LHCN-M2 (cell line): ENCODE measurements at regions not wholly inside any gene's neighbourhood (a gene's known extent, or its start where the extent isn't known, plus 50 kb on each side); places are given as distances from the start of the nearest gene placed in this dataset.
"Not testable (repeated sequence)": the region's sequence is repeated elsewhere in the genome, so short reads cannot be mapped to it uniquely, and the experiment has no call there.

Experiments used
- DNase-seq: peaks from one replicate; pipeline ENCODE4 v3.0.0-alpha.2; 2012; ENCODE audit warnings: low read depth

DNA sequence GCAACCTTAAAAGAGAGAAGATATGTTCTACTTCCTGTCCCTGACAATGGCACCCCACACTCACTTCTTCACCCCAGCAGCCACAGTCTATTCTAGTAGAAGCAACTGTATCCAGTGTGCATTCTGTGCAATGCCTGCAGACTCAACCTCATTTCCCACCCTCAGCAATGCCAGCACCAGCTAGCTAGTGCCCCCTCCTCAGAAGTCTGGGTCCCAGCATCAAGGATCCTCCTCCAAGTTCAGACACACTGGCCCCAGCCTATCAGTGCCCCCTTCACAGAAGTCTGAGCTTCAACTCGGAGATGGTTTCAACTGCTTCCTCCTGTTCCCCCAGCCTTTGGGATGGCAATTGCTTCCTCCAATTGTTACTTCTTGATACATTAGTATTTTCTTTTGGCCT, 268.3 kb downstream of the MEX3B start:
- DNase-seq, result no peak

DNA sequence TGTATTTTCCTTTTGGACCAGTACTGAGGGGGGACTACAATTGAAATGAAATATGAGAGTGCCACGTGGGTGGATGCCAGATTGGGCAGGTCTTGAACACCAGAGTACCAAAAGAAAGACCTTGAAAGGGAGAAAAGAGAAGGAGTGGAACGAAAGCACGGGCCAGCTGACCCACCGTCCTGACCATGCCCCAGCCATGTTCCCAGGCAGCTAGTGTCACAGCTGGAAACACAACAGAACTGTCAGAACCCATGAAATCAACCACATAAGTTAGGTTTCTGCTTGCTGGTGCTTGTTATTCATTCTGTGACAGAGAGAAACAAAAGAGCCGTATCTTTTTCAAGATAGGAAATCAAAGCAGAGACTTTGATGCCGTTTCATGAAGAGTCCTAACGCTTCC, 268.8 kb downstream of the MEX3B start:
- no peak for DNase-seq

DNA sequence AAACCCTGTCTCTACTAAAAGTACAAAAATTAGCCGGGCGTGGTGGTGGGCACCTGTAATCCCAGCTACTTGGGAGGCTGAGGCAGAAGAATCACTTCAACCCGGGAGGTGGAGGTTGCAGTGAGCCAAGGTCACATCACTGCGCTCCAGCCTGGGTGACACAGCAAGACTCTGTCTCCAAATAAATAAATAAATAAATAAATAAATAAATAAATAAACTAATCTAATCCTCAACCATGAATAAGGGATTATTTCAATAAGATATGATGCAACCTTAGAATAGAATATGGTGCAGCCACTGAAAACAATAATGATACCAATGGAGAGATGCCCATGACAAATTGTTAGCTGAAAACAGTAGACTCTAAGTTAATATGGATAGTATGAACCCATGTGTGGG, 270.0 kb downstream of the MEX3B start:
- not testable (repeated sequence) for DNase-seq

DNA sequence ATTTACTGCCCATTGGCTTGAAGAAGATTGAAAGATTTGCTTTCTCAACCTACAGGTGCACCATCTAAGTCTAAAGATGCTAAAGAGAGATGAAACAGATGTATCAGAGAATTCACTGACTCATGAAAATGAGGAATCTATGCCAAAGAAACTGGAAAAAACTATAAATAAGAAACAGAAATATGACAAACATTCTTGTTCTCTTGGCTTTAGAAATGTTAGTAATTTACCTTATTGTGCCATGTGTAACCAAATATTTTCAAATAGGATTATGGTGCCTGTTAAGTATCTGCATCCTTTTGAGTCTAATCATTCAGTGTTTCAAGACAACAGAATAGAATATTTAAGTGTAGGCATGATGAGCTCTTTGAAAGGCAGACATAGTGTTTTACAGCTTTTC, 271.5 kb downstream of the MEX3B start:
- no peak for DNase-seq

DNA sequence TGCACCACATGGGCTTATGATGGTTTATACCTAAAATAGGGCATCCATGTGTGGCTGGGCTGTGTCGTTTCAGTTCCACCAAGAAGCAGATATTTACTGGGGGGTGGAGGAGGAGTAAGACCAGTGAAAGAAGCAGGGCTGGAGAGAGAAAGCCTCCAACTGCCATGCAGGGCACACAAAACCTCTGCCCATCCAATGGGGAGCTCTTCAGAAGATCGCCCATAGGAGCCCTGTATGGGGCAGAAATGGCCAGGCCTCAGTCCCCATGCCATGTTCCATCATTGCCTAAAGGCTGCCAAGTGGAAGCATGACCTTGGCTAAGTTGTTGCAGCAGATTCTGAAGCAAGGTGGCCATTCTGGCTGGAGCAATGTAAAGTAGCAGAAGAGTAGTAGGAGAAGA, 277.0 kb downstream of the MEX3B start:
- no peak for DNase-seq

DNA sequence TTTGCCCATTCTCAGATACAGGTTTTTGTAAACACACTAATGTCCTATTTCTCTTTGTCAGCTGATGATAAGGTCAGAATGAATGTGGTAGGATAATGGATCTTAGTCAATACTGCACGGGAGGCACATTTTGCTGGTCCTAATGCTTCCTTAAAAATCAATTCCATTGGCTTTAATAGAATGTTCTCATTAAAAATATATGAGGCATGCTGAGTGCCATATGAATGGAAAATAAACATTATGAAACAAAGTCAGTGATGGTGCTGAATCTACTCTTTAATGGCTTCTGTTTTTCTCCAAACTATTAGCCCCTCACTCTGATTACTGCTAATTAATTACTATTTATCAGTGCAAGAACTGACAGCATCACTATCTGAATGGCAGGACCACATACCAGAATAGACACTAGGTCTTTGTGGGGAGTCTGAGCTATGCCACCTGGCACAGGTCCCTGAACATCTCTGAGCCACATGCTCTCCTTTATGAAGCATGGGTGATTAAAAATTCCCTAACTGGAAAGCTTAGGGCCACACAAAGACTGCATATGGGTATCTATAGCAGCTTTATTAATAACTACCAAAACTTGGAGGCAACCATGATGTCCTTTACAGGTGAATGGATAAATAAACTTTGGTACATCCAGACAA, 278.9 kb downstream of the MEX3B start:
- DNase-seq, result no peak

DNA sequence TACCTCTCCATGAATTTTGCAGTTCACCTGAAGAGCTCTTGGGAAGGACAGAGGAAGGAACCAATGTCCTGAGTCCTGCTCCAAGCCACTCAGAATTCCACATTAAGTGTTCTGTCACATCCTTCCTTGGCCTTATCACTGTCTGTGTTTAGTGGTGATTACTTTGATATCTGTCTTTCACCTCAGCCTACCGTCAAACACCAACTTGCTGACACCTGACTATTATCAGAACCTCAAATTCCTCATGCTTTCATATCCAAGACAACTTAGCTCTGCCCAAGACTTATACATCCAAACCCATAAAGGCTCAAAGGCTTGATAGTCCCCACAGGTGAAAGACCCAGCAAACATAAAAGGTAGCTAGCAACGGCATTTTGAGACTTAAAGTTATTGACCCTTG, 280.0 kb downstream of the MEX3B start:
- no peak for DNase-seq

DNA sequence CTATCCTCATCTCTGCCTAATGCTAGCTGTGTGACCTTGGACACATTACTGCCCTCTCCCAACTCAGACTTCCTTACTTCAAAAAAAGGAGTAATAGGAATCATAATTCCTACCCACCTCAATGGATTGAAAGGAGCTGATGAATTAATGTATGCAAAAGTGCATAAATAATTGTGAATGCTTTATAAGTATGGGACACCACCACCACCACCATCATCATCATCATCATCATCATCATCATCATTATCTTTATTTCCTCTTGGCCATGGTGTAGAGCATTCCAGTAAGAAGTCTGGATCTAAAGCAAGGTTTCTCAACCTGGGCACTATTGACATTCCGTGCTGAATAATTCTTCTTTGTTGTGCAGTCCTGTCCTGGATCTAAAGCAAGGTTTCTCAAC, 282.5 kb downstream of the MEX3B start:
- DNase-seq, result no peak

DNA sequence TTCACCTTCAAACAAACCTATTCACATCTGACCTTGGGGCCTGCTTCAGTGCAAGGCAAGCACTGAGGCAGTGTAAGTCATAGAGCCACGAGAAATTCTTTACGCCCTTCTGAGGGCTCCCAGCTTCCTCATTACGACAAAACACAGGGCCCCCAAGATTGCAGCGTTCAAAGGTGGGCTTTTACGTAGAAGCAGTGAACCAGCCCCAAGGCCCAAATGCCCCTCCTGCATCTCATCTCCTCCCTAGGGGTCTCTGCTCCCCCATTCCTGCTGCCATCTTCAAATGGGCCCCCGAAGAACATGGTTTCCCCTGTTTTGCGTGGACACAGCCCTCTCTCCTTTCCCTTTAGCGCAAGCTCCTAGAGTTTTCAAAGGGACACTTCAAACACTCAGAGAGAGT, 285.1 kb downstream of the MEX3B start:
- DNase-seq, result no peak

DNA sequence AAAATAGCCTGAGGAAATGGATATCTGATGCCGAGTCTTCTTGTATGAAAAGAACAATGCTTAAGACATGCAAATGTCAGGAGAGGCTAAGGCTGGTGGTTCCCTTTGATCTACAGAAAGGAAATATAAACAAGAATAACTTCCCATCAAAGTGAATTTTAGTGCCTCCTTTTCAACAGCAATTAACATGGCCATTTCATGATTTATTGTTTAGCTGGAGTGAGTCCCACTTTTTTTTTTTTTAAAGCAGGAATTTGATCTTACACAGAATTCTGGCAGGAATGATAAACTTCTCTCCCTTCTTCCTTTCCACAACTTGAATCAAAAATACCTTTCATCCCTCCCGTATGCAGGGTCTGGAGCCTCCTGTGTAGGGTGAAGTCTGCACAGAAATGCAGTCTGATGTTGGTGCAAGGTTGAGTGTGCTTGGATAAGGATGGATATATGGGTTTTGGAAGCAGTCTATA, 287.0 kb downstream of the MEX3B start:
- no peak for DNase-seq

DNA sequence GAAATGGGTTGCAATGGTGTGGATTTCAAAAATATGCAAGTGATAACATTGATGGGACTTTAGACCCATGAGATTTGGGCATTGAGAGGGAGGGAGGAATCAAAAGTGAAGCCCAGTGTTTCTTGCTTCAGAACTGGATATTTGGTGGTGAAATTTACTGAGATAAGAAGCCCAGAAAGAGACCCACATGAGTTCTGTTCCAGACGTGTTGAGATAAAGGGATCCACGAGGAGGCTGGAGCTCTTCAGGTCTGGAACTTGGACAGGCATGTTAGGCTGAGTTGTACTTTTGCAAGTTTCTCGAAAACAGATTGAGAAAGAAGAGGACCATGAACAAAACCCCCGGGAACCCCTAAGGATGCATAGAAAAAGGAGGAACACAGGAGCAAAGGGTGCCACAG, 290.2 kb downstream of the MEX3B start:
- no peak for DNase-seq

DNA sequence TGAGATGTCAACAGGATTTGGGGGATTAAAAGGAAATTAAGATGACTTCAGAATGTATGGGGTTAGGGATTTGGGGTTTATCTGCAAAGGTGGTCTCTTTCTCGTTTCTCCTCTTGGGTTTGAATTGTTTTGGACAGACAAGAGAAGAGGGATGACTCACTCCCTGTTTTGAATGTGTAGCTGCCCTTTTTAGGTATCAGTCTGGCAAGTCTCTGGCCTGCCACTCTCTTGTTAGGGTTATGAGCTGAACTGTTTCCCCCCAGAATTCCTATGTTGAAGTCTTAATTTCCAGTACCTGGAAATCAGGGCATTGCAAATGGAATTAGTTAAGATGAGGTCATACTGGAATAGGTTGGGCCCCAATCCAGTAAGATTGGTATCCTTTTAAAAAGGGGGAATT, 291.7 kb downstream of the MEX3B start:
- no peak for DNase-seq

DNA sequence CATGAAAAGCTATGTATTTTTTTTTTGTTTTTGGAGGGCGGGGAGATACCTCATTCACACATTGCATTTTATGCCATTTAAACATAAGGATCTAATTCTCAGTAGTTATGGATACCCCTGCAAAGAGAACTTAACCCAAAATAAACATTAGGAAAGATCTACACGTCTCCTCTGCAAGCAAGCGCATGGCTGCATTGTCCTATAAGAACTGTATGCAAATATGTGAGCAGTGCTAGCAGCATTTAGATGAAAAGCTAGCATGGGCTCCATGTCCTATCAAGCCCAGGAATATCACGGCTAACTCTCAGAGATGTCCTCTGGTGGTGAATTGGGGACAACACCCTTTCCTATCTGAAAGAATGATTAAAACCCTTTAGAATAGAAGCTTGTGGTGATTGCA, 292.8 kb downstream of the MEX3B start:
- DNase-seq, result no peak

DNA sequence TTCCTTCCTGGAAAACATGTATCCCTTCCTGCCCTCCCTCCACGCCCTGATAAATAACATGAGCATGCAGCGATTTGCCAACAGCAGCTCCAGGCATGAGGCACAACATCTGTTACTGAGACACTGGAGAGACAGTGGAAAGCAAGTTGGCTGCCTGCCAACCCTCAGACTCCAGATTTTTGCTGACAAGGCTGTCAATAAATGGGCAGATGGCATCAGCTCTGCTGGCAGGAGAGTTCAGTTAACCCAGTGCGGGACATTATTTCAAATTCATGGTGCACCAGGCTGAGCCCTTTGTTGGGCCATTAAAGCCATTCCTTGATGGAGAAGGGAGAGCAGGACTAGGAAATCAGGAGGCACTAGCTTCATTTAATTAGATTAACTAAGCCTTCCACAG, 293.3 kb downstream of the MEX3B start:
- peak; percentile 68 for DNase-seq

DNA sequence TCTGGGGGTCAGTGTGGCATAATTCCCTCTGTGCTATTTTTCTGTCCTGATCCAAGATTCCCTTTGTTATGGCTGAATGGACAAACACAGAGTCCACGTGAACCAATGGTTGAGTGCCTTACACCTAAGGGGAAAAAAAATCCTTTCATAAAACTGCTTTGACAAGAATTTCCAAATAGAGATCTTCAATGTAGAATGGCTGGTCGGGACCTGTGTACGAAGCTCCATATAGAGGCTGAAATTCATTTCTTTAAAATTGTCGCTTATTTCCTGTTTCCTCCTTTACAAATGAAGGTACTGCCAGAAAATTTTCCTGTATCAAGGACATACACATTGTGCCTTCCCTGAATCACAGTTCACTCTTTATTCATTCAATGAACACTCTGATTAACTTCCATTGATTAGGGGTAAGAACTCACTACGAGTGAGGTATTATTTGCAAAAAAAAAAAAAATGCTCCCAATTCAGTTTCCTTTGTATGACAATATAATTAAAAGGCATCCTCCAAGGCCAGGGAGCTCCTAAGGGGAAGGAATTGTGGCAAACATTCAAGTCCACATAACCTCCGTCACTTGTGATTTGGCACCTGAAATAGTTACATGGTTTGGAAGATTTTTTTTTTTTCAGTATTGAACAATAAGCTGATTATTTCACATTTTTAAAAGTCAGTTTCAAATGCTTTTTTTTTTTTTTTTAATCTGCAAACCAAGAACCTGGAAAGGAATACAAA, 293.8 kb downstream of the MEX3B start:
- no peak for DNase-seq

DNA sequence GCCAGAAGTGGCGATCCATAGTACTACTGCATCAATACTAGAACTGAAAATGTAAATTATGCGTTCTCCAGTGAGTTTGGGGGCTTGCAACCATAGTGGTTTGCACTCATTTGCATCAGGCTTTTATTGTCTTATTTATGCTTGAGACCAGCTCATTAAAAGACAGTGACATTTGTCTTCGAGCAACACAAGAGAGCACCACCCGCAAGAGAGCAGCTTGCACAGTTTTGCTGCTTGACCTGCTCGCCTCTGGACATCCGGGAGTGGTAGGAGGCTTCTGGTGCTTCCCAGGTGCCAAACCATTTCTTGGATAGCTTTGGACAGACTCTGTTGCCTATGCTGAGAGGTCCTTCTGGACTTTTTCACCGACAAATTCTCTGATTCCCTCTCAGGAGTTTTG, 294.6 kb downstream of the MEX3B start:
- no peak for DNase-seq

DNA sequence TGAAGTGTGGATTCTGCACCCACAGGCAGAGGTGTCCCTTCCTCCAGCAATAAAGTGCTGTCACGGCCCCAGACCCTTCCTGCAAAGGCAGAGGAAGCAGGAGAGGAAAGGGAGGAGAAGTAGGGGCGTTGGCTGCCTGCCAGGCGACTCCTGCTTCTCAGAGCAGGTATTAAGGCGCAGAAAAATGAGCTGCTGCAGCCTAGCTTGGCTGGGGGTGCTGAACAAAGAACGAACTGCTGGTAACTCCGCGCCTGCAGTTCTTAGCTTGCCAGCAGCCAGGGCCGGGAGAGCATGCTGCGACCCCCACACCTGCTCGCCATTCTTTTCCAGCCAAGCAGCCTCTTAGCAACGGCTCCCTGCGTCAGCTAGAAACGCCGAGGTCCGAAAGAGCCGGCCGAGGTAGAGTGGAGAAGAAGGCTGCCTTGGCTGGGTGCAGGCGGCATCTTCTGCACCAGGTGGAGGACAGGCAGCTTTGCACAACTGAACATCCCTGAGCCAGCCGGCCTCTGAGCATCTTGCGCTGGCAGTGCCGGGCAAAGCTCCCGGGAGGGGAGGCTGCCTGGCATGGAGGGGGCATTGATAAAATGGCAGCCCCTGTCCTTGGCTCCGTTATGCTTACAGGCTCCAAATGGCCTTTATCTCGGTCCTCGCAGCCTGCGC, 296.0 kb downstream of the MEX3B start:
- DNase-seq, result no peak

DNA sequence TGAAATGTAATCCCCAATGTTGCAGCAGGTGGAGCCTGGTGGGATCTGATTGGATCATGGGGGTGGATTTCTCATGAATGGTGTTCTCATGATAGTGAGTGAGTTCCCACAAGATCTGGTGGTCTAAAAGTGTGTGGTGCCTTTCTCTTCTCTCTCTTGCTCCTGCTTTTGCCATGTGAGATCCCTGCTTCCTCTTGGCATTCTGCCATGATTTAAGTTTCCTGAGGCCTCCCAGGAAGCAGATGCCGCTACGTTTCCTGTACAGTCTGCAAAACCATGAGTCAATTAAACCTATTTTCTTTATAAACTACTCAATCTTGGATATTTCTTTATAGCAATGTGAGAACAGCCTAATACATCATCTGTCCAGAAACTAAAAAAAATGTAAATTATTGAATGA, 298.3 kb downstream of the MEX3B start:
- no peak for DNase-seq

DNA sequence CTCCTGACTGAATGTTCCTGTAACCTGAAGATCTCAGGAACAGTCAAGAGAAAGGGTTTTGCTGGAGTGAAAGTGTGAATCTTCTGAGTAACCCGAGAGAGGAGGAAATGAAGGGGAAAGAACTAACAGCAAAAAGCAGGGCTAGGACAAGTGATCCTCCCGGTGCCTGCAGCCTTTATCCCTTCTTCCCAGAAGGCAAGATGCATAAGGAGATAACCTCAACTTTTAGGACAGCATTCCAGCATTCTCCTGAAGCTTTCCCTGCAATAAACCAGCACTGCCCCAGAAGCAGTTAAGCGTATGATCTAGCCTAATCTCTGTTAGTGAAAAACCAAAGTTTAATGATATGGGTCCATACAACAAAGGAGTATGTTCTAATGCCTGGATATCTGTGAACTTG, 298.8 kb downstream of the MEX3B start:
- no peak for DNase-seq

DNA sequence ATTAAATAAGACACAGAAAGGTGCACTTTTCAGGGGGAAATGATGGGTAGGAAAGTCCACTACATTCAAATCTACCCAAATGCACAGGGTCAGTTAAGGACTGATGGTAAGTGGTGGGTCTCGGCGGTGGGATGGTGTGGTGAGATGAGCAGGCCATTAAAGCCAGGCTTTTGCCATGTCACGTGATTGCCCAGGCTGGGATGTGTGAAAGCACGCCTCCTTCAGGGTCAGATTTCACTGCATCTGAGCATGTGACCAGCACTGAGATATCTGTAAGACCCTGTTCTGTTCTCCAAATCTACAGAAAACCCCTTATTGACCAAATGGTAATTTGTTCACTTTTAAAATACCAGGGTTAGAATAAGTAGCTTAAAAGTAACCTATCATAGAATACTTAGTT, 301.5 kb downstream of the MEX3B start:
- DNase-seq, result no peak

DNA sequence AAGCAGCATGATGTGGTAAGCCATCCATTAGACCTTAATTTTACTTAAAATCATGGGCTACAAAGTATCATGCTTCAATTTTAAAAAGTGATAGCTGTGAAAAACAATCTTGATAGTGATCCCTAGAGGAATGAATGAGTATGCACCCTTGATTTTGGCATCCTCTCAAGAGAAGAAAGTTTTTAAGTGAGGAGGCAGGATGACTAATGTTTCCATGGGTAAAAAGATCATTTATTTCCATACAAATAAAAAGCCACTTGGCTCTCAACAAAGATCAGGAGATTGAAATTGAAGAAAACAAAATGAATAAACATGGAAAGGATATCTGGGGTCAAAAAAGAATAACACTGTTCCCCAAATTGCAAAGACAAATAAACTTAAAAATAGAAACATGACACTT, 305.4 kb downstream of the MEX3B start:
- DNase-seq, result peak; percentile 1

DNA sequence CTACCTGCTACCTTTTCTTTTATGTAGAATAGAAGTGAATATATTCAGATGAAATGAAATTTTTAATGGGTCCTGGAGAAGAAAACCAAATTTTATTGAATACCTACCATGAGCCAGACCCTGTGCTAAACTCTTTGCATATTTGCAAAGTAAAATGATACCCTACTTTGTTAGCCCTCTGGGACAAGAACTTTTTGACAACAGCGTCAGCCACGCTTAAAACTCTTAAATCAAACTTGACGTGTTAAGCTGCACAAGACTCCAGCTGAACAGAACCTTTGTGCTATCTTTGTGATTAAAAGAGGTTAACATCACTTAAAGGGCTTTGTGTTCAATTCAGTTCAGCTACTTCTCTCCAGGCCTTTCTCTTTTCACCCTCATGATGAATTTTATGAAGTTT, 316.5 kb downstream of the MEX3B start:
- no peak for DNase-seq

DNA sequence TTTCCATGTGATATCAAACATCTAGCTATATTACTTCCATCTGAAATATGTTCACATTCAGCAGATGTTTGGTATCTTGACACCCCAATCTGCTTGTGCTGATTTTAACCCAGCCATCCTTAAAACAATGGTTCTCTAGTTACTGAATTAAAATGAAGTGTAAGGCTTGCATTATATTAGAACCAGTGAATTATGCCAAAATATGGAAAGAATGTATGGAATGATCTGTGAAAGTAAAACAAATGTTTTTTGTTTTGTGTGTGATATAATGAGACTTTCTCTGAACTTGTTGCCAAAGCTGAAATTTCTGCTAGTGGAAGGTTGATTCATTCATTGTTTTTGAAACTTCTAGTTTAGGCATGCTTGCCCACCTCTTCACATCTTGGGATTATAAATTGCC, 317.1 kb downstream of the MEX3B start:
- no peak for DNase-seq
